B cell (primary cell): ENCODE measurements at regions not wholly inside any gene's neighbourhood (a gene's known extent, or its start where the extent isn't known, plus 50 kb on each side); places are given as distances from the start of the nearest gene placed in this dataset.

Experiments
- ATAC-seq: fragments of 200-7000 bp; cut with Tn5 transposase; one replicate; pipeline ENCODE4 v1.10.0; 2021; ENCODE audit warnings: low read depth, mild to moderate bottlenecking, moderate number of reproducible peaks, moderate library complexity
- CTCF ChIA-PET: fragments of 350-600 bp; sonication (Branson Sonifier 250); formaldehyde crosslinking; loops from one replicate; lab custom pipeline; 2021; ENCODE audit warnings: antibody characterized with exemption, inconsistent platforms; lab: Charles Lee
- POLR2A ChIA-PET: fragments of 350-600 bp; sonication (Branson Sonifier 250); formaldehyde crosslinking; loops from one replicate; lab custom pipeline; 2021; ENCODE audit warnings: antibody characterized with exemption; lab: Charles Lee
- DNase-seq: peaks from one replicate; pipeline ENCODE4 v3.0.0; 2013
- H2AFZ ChIP-seq: 2 replicates; pipeline ENCODE4 v1.6.1; 2012; ENCODE audit warnings: mild to moderate bottlenecking, low read depth, low read length; ENCODE audit not compliant: insufficient read depth, poor library complexity, severe bottlenecking
- H3K27ac ChIP-seq, 2 donors: 1 replicate in 1 of 2; 2 replicates in 1 of 2; pipeline ENCODE4 v1.5.1; 2012 to 2013; ENCODE audit warnings: low read length in 2 of 2, mild to moderate bottlenecking in 2 of 2, moderate library complexity in 1 of 2
- H3K27me3 ChIP-seq, 4 experiments: fragments of 200-600 bp in 1 of 4; sonication (generic) in 1 of 4; replicated peaks in 1 of 4; 1 replicate in 2 of 4; 2 replicates in 2 of 4; pipeline versions ENCODE4 v1.6.1 to v1.7.0; 2013 to 2016; ENCODE audit warnings: low read length in 3 of 4, mild to moderate bottlenecking in 2 of 4, mixed read lengths in 1 of 4, moderate library complexity in 1 of 4; ENCODE audit not compliant: insufficient read depth in 4 of 4, control insufficient read depth in 3 of 4; ENCODE audit errors: control extremely low read depth in 1 of 4
- H3K36me3 ChIP-seq, 2 experiments: replicated peaks in 1 of 2; 1 replicate in 1 of 2; 2 replicates in 1 of 2; pipeline versions ENCODE4 v1.6.1 to v1.7.1; 2013; ENCODE audit warnings: low read length in 1 of 2; ENCODE audit not compliant: insufficient read depth in 2 of 2, control insufficient read depth in 1 of 2; ENCODE audit errors: control extremely low read depth in 1 of 2, extremely low read depth in 1 of 2
- H3K4me1 ChIP-seq, 2 donors: fragments of 200-600 bp in 1 of 2; sonication (generic) in 1 of 2; 1 replicate in 1 of 2; 2 replicates in 1 of 2; pipeline versions ENCODE4 v1.5.1 to v1.6.1; 2013 to 2017; ENCODE audit warnings: low read length in 2 of 2; ENCODE audit not compliant: control insufficient read depth in 2 of 2, insufficient read depth in 2 of 2
- H3K4me2 ChIP-seq: replicated peaks from 2 replicates; pipeline ENCODE3; 2012; ENCODE audit warnings: mild to moderate bottlenecking, low read depth, low read length; ENCODE audit not compliant: poor library complexity, severe bottlenecking
- H3K4me3 ChIP-seq, 5 experiments: fragments of 200-600 bp in 1 of 5; sonication (generic) in 1 of 5; 1 replicate in 3 of 5; 2 replicates in 2 of 5; pipeline versions ENCODE4 v1.5.1 to v1.7.0; 2011 to 2016; ENCODE audit warnings: low read length in 4 of 5, mild to moderate bottlenecking in 4 of 5, low read depth in 2 of 5, control low read depth in 1 of 5, moderate library complexity in 1 of 5; ENCODE audit not compliant: insufficient read depth in 1 of 5; ENCODE audit errors: control extremely low read depth in 1 of 5, extremely low read depth in 1 of 5
- H3K79me2 ChIP-seq: fragments of 200-600 bp; sonication (generic); one replicate; pipeline ENCODE4 v1.6.0; 2016; ENCODE audit warnings: low read length; ENCODE audit not compliant: control insufficient read depth, insufficient read depth
- H3K9ac ChIP-seq: fragments of 200-600 bp; sonication (generic); 2 replicates; pipeline ENCODE4 v1.6.1; 2017; ENCODE audit warnings: mild to moderate bottlenecking, low read length, moderate library complexity
- H3K9me3 ChIP-seq, 3 donors: one replicate each; pipeline versions ENCODE4 v1.6.1 to v1.7.1; 2013; ENCODE audit warnings: low read length in 2 of 3; ENCODE audit not compliant: control insufficient read depth in 2 of 3, insufficient read depth in 1 of 3; ENCODE audit errors: control extremely low read depth in 1 of 3
- H4K20me1 ChIP-seq: 2 replicates; pipeline ENCODE4 v1.6.0; 2012; ENCODE audit warnings: mild to moderate bottlenecking, low read length; ENCODE audit not compliant: insufficient read depth, control insufficient read depth, poor library complexity, severe bottlenecking
- H3K27ac Mint-ChIP-seq: one replicate; pipeline ENCODE4 v1.8.0; 2021; ENCODE audit warnings: mixed read lengths
- H3K27me3 Mint-ChIP-seq: one replicate; pipeline ENCODE4 v1.8.0; 2021; ENCODE audit warnings: mixed read lengths
- H3K4me1 Mint-ChIP-seq: one replicate; pipeline ENCODE4 v1.8.0; 2021; ENCODE audit warnings: mixed read lengths
- H3K4me3 Mint-ChIP-seq: one replicate; pipeline ENCODE4 v1.8.0; 2021; ENCODE audit warnings: mixed read lengths
- H3K9me3 Mint-ChIP-seq: one replicate; pipeline ENCODE4 v1.8.0; 2022; ENCODE audit warnings: mixed read lengths; ENCODE audit not compliant: insufficient read depth
- EZH2 ChIP-seq: IDR thresholded peaks from 2 replicates; pipeline ENCODE4 v1.6.1; 2012; ENCODE audit warnings: borderline replicate concordance, low read depth, mild to moderate bottlenecking, moderate library complexity, low read length; ENCODE audit not compliant: insufficient read depth, poor library complexity, severe bottlenecking
- WGBS: methylation state at CpG from one replicate; pipeline ENCODE4 v1.1.5; 2013; ENCODE audit warnings: missing lambda C conversion rate; ENCODE audit not compliant: insufficient coverage; 5-methylcytosine and 5-hydroxymethylcytosine counted together
- intact Hi-C: fragments of 100-400 bp; cut with micrococcal nuclease; formaldehyde crosslinking; loops from one replicate; pipeline ENCODE4 v1.10.0; 2022
- TF ChIP-seq, protein P1 (sequence below): fragments of 200-600 bp; IDR thresholded peaks from one replicate; pipeline ENCODE4 v1.8.0; 2022; ENCODE audit warnings: antibody characterized with exemption, mild to moderate bottlenecking

DNA sequence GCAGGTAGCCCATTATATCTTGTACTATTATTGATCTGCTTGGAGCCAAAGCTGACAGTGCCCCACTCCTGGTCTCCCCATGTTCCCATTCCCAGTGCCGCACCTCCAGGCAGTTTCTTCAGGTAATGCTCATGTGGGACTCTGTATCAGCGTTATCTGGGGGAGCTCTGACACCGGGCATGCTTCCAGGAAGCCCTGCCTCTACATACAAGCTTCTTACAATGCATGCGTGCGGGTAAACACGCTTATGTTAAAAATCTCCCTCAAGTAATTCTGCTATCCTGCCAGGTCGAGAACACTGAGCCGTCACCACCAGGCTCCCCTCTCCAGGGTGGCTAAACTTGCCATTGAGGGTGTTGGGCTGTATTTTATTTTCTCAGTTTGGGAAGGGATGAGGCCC is 61.6 kb upstream of the LBX1 start:
- Mint-ChIP-seq H3K9me3 (no peaks in the 10 kb centered on the region), H3K4me1 (peaks cover 22% of the 10 kb centered on the region), H3K4me3 (peak overlapping the region; percentile 1), H3K27ac (no peak overlapping the region), H3K27me3 (peaks cover 67% of the 10 kb centered on the region)
- peak overlapping the region; percentile 96 for H3K4me2 ChIP-seq
- no peak overlapping the region for H3K4me3 ChIP-seq
- ChIA-PET CTCF (interaction anchor here (1.2 to 5.6 kb wide), 5 partner anchors 8 to 145 kb away, joined by 3 to 48 read pairs (median 4); no protein-coding TSS in a partner anchor), POLR2A (interaction anchor here (0.6 kb wide), 1 partner anchor 277 kb away, joined by 3 read pairs; no protein-coding TSS in a partner anchor)
- no peaks in the 10 kb centered on the region for H3K79me2 ChIP-seq
- ATAC-seq, result no peak
- TF ChIP-seq, protein P1, sequence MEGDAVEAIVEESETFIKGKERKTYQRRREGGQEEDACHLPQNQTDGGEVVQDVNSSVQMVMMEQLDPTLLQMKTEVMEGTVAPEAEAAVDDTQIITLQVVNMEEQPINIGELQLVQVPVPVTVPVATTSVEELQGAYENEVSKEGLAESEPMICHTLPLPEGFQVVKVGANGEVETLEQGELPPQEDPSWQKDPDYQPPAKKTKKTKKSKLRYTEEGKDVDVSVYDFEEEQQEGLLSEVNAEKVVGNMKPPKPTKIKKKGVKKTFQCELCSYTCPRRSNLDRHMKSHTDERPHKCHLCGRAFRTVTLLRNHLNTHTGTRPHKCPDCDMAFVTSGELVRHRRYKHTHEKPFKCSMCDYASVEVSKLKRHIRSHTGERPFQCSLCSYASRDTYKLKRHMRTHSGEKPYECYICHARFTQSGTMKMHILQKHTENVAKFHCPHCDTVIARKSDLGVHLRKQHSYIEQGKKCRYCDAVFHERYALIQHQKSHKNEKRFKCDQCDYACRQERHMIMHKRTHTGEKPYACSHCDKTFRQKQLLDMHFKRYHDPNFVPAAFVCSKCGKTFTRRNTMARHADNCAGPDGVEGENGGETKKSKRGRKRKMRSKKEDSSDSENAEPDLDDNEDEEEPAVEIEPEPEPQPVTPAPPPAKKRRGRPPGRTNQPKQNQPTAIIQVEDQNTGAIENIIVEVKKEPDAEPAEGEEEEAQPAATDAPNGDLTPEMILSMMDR, result no peak
- TF ChIP-seq EZH2, result peak; percentile 54
- H3K27ac ChIP-seq, result no peak overlapping the region
- WGBS, result 38% methylated on average over 2 of the region's 8 CpGs
- H3K36me3 ChIP-seq, result no peaks in the 10 kb centered on the region
- DNase-seq, result no peak
- H3K9ac ChIP-seq, result peak overlapping the region; percentile 51
- no peak overlapping the region for H2AFZ ChIP-seq
- intact Hi-C loops, result loop anchor here (1.0 kb wide), 1 partner anchor 77 kb away; no protein-coding TSS in a partner anchor
- H3K27me3 ChIP-seq, result peaks cover 2 to 85% (median 51%) of the 10 kb centered on the region in 4 experiments
- no peaks in the 10 kb centered on the region for H4K20me1 ChIP-seq
- H3K9me3 ChIP-seq, result peaks cover 0 to 8% (median 0%) of the 10 kb centered on the region in 3 donors
- H3K4me1 ChIP-seq, result peaks cover 21 to 35% of the 10 kb centered on the region in 2 donors
